ENCODE measurements at regions not wholly inside any gene's neighbourhood (a gene's known extent, or its start where the extent isn't known, plus 50 kb on each side); places are given as distances from the start of the nearest gene placed in this dataset.

DNA sequence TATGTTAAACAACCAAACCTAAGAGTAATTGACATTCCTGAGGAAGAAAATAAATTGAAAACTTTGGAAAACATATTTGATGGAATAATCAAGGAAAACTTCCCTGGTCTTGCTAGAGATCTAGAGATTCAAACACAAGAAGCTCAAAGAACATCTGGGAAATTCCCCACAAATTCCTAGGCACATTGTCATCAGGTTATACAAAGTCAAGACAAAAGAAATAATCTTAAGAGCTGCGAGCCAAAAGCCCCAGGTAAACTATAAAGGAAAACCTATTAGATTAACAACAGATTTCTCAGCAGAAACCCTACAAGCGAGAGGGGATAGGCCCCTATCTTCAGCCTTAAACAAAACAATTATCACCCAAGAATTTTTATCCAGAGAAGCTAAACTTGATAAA lies 1082.0 kb upstream of the IGFBP7 start:
- no peak for TF ChIP-seq POLR2A (IDR thresholded peaks at IDR 0.05)
- TF ChIP-seq, protein P1, sequence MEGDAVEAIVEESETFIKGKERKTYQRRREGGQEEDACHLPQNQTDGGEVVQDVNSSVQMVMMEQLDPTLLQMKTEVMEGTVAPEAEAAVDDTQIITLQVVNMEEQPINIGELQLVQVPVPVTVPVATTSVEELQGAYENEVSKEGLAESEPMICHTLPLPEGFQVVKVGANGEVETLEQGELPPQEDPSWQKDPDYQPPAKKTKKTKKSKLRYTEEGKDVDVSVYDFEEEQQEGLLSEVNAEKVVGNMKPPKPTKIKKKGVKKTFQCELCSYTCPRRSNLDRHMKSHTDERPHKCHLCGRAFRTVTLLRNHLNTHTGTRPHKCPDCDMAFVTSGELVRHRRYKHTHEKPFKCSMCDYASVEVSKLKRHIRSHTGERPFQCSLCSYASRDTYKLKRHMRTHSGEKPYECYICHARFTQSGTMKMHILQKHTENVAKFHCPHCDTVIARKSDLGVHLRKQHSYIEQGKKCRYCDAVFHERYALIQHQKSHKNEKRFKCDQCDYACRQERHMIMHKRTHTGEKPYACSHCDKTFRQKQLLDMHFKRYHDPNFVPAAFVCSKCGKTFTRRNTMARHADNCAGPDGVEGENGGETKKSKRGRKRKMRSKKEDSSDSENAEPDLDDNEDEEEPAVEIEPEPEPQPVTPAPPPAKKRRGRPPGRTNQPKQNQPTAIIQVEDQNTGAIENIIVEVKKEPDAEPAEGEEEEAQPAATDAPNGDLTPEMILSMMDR (IDR thresholded peaks at IDR 0.05): no peak
